ENCODE measurements at regions not wholly inside any gene's neighbourhood (a gene's known extent, or its start where the extent isn't known, plus 50 kb on each side); places are given as distances from the start of the nearest gene placed in this dataset.

- H3K27ac ChIP-seq, result no peak overlapping the region
- intact Hi-C loops (cut with DNase I), result no loop called here
- 74 to 80% (median 76%) methylated on average over 2 of the region's 2 CpGs for WGBS, 4 donors
- no peaks in the 10 kb centered on the region for H3K9me3 ChIP-seq (replicated peaks in 1 of 3)
- no peak overlapping the region for H3K4me3 ChIP-seq
- DNase-seq, result no peak
- H3K27me3 ChIP-seq, result no peaks in the 10 kb centered on the region
- H3K36me3 ChIP-seq (replicated peaks in 1 of 2), result no peaks in the 10 kb centered on the region
- TF ChIP-seq CTCF (IDR thresholded peaks at IDR 0.05), result no peak
- no peak for TF ChIP-seq POLR2A (IDR thresholded peaks at IDR 0.05)
- no peaks in the 10 kb centered on the region for H3K4me1 ChIP-seq (replicated peaks in 1 of 2)
These were observed 397.0 kb downstream of the GPAT3 start for GRCh38 chr4:83932750-83933391.

- 57 to 65% (median 64%) methylated on average over 6 of the region's 6 CpGs for whole genome bisulfite sequencing, 4 donors
- TF ChIP-seq CTCF (IDR thresholded peaks at IDR 0.05) (no peak), POLR2A (IDR thresholded peaks at IDR 0.05) (no peak)
- Histone ChIP-seq H3K4me3 (no peak overlapping the region), H3K36me3 (replicated peaks in 1 of 2) (no peaks in the 10 kb centered on the region), H3K27me3 (no peaks in the 10 kb centered on the region), H3K9me3 (replicated peaks in 1 of 3) (no peaks in the 10 kb centered on the region), H3K4me1 (replicated peaks in 1 of 2) (no peaks in the 10 kb centered on the region), H3K27ac (no peak overlapping the region)
- no peak for DNase-seq
- intact Hi-C loops (cut with DNase I), result no loop called here
These were observed 395.9 kb downstream of the GPAT3 start for GRCh38 chr4:83931659-83932438.

GRCh38 chr4:83929550-83929949 is 393.6 kb downstream of the GPAT3 start:
- intact Hi-C loops (cut with DNase I), result no loop called here
- H3K4me1 ChIP-seq (replicated peaks in 1 of 2), result no peaks in the 10 kb centered on the region
- H3K4me3 ChIP-seq, result no peak overlapping the region
- no peak for DNase-seq
- 57 to 79% (median 74%) methylated on average over 4 of the region's 4 CpGs for WGBS, 4 donors
- H3K27ac ChIP-seq, result no peak overlapping the region
- no peak for TF ChIP-seq CTCF (IDR thresholded peaks at IDR 0.05)
- no peak for TF ChIP-seq POLR2A (IDR thresholded peaks at IDR 0.05)
- no peaks in the 10 kb centered on the region for H3K36me3 ChIP-seq (replicated peaks in 1 of 2)
- no peaks in the 10 kb centered on the region for H3K9me3 ChIP-seq (replicated peaks in 1 of 3)
- no peaks in the 10 kb centered on the region for H3K27me3 ChIP-seq

GRCh38 chr4:83926950-83927349 is 391.0 kb downstream of the GPAT3 start:
- Histone ChIP-seq H3K27me3 (no peaks in the 10 kb centered on the region), H3K36me3 (replicated peaks in 1 of 2) (no peaks in the 10 kb centered on the region), H3K4me1 (replicated peaks in 1 of 2) (no peaks in the 10 kb centered on the region), H3K27ac (no peak overlapping the region), H3K4me3 (no peak overlapping the region), H3K9me3 (replicated peaks in 1 of 3) (no peaks in the 10 kb centered on the region)
- WGBS, 4 donors, result 31 to 42% (median 36%) methylated on average over 1 of the region's 1 CpG
- intact Hi-C loops (cut with DNase I), result no loop called here
- no peak for TF ChIP-seq POLR2A (IDR thresholded peaks at IDR 0.05)
- no peak for TF ChIP-seq CTCF (IDR thresholded peaks at IDR 0.05)
- no peak for DNase-seq
